Bronchial epithelial cell (primary cell): ENCODE measurements at regions not wholly inside any gene's neighbourhood (a gene's known extent, or its start where the extent isn't known, plus 50 kb on each side); places are given as distances from the start of the nearest gene placed in this dataset.
A peak's percentile ranks its signal among the peaks of the same experiment; 100 is the strongest.
"Not testable (repeated sequence)": the region's sequence is repeated elsewhere in the genome, so short reads cannot be mapped to it uniquely, and the experiment has no call there.

Experiments used
- DNase-seq: peaks from one replicate; pipeline ENCODE4 v3.0.0-alpha.2; 2010; ENCODE audit warnings: low read depth
- FAIRE-seq: peaks from 2 replicates; lab custom pipeline; 2011; peaks lifted over from hg19 to GRCh38; lab: Jason Lieb, UNC
- H3K27me3 ChIP-seq: 2 replicates; pipeline ENCODE4 v1.5.1; 2011; ENCODE audit warnings: low read length; ENCODE audit not compliant: control insufficient read depth, insufficient read depth
- H3K36me3 ChIP-seq: 2 replicates; pipeline ENCODE4 v1.5.1; 2011; ENCODE audit warnings: low read length; ENCODE audit not compliant: control insufficient read depth, insufficient read depth
- H3K4me3 ChIP-seq: 2 replicates; pipeline ENCODE4 v1.5.1; 2011; ENCODE audit warnings: mild to moderate bottlenecking, low read depth, low read length, control low read depth
- CTCF ChIP-seq: IDR thresholded peaks from 2 replicates; pipeline ENCODE4 v1.5.1; 2011; ENCODE audit warnings: mild to moderate bottlenecking, moderate library complexity, low read length, control low read depth, inconsistent platforms; ENCODE audit not compliant: insufficient read depth, severe bottlenecking

- no peaks in the 10 kb centered on the region for H3K36me3 ChIP-seq
- no peak overlapping the region for H3K4me3 ChIP-seq
- H3K27me3 ChIP-seq: no peaks in the 10 kb centered on the region
- FAIRE-seq: no peak
- no peak for TF ChIP-seq CTCF
- DNase-seq: no peak
Observed at GRCh38 chr6:106727480-106728149, 98.2 kb downstream of the QRSL1 start.

- Histone ChIP-seq H3K27me3 (no peaks in the 10 kb centered on the region), H3K4me3 (no peak overlapping the region), H3K36me3 (no peaks in the 10 kb centered on the region)
- peak; percentile 79 for DNase-seq
- no peak for TF ChIP-seq CTCF
- FAIRE-seq: no peak
Observed at GRCh38 chr6:106724848-106725247, 95.5 kb downstream of the QRSL1 start.

GRCh38 chr6:106724337-106724736 is 95.0 kb downstream of the QRSL1 start:
- DNase-seq (peak; percentile 19), FAIRE-seq (no peak)
- no peak for TF ChIP-seq CTCF
- Histone ChIP-seq H3K4me3 (no peak overlapping the region), H3K27me3 (no peaks in the 10 kb centered on the region), H3K36me3 (no peaks in the 10 kb centered on the region)

- H3K4me3 ChIP-seq, H3K36me3 ChIP-seq, FAIRE-seq, DNase-seq, H3K27me3 ChIP-seq: not testable (repeated sequence)
Observed at GRCh38 chr6:106723419-106723818, 94.0 kb downstream of the QRSL1 start.

- H3K27me3 ChIP-seq, H3K36me3 ChIP-seq, H3K4me3 ChIP-seq, FAIRE-seq: not testable (repeated sequence)
- DNase-seq: peak; percentile 72
Observed at GRCh38 chr6:106721189-106721588, 91.8 kb downstream of the QRSL1 start.
